ENCODE measurements at regions not wholly inside any gene's neighbourhood (a gene's known extent, or its start where the extent isn't known, plus 50 kb on each side); places are given as distances from the start of the nearest gene placed in this dataset.

DNA sequence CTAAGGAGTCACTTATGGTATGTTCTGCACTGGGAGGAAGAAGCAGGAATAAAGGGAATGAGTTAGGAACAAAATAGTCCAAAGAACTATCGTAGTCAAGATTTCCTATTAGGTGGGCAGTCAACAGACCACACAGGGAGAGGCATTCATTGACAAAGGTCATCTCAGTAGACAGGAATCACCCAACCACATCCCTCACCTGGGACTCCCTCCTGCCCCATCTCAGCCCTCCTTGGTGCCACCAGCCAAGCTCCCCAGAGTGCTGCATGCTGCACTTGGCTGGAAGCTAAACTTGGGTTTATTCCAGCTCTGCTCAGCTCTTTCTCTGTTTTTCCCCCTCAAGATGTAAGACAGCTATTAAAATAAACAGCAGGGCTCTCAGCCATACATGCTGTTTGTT lies 72.3 kb upstream of the CTNNB1 start:
- no peaks in the 10 kb centered on the region for H3K27me3 ChIP-seq (ENCODE audit: control insufficient read depth in 5 of 5, insufficient read depth in 4 of 5, low read length in 5 of 5)
- H3K27ac ChIP-seq (ENCODE audit: low read depth, low read length) = no peak overlapping the region
- H3K4me3 ChIP-seq (ENCODE audit: low read depth in 1 of 5, low read length in 5 of 5) = no peak overlapping the region
- H3K9me3 ChIP-seq (ENCODE audit: control insufficient read depth in 5 of 5, low read length in 5 of 5) = peaks cover 8 to 24% (median 13%) of the 10 kb centered on the region in 5 donors
- H3K36me3 ChIP-seq (ENCODE audit: control insufficient read depth in 5 of 5, insufficient read depth in 5 of 5, low read length in 5 of 5) = no peaks in the 10 kb centered on the region
- no peak overlapping the region for H3K9ac ChIP-seq (ENCODE audit: low read length in 5 of 5)
- H3K4me1 ChIP-seq (ENCODE audit: control insufficient read depth in 5 of 5, insufficient read depth in 5 of 5, low read length in 5 of 5) = no peaks in the 10 kb centered on the region

DNA sequence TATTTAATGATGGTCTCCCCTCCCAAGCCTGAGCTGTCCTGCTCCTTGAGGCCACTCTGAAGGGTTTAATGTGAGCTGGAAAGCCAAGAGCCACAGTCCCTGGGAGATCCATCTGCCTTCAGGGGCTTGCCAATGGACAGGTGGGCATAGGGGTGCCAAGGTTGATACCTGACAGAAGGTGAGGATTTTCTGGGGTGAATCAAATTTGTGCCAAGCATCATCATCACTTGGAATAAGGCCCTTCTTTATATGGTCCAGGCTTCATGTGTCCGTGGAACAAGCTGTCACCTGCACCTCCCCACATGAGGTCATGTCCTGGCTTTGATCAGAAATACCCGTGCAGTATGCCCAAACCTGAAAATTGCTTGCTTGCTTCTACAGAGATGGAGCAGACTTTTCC lies 71.9 kb upstream of the CTNNB1 start:
- H3K27ac ChIP-seq (ENCODE audit: low read depth, low read length) = no peak overlapping the region
- no peaks in the 10 kb centered on the region for H3K36me3 ChIP-seq (ENCODE audit: control insufficient read depth in 5 of 5, insufficient read depth in 5 of 5, low read length in 5 of 5)
- H3K9ac ChIP-seq (ENCODE audit: low read length in 5 of 5) = no peak overlapping the region
- no peaks in the 10 kb centered on the region for H3K4me1 ChIP-seq (ENCODE audit: control insufficient read depth in 5 of 5, insufficient read depth in 5 of 5, low read length in 5 of 5)
- peaks cover 8 to 24% (median 13%) of the 10 kb centered on the region in 5 donors for H3K9me3 ChIP-seq (ENCODE audit: control insufficient read depth in 5 of 5, low read length in 5 of 5)
- H3K4me3 ChIP-seq (ENCODE audit: low read depth in 1 of 5, low read length in 5 of 5) = no peak overlapping the region
- no peaks in the 10 kb centered on the region for H3K27me3 ChIP-seq (ENCODE audit: control insufficient read depth in 5 of 5, insufficient read depth in 4 of 5, low read length in 5 of 5)

DNA sequence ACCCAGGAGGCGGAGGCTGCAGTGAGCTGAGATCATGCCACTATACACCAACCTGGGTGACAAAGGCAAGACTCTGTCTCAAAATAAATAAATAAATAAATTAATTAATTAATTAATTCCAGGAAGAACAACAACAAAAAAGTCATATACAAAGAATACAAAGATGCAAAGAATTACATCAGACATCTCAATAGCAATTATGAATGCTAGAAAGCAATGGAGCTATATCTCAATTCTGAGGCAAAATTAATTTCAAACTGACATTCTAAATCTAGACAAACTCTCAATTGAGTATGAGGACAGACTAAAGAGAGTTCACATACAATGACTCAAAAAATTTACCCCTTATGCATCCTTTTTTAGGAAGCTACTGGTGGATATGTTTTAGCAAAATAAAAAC lies 69.6 kb upstream of the CTNNB1 start:
- peaks cover 8 to 24% (median 13%) of the 10 kb centered on the region in 5 donors for H3K9me3 ChIP-seq (ENCODE audit: control insufficient read depth in 5 of 5, low read length in 5 of 5)
- H3K27me3 ChIP-seq (ENCODE audit: control insufficient read depth in 5 of 5, insufficient read depth in 4 of 5, low read length in 5 of 5) = no peaks in the 10 kb centered on the region

DNA sequence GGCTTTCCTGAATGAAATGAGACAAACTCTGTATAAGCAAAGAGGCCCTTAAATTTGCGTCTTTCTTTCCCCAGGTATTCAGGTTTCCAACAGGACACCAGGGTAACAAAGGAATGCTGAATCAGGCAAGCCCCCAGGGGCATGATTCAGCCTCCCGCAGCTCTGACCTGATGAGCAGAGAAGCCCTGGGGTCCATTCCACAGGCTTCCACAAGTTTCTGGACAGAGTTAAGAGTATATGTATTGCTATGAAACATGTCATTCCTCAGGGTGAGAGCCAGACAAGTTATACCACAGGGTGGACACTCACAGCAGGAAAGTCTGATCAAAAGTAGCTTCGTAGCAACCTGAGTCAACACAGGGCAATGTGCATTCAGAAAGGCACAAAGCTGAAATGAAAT lies 68.1 kb upstream of the CTNNB1 start:
- Histone ChIP-seq H3K9ac (ENCODE audit: low read length in 5 of 5) (no peak overlapping the region), H3K36me3 (ENCODE audit: control insufficient read depth in 5 of 5, insufficient read depth in 5 of 5, low read length in 5 of 5) (no peaks in the 10 kb centered on the region), H3K9me3 (ENCODE audit: control insufficient read depth in 5 of 5, low read length in 5 of 5) (peaks cover 6 to 22% (median 8%) of the 10 kb centered on the region in 5 donors), H3K4me1 (ENCODE audit: control insufficient read depth in 5 of 5, insufficient read depth in 5 of 5, low read length in 5 of 5) (no peaks in the 10 kb centered on the region), H3K4me3 (ENCODE audit: low read depth in 1 of 5, low read length in 5 of 5) (no peak overlapping the region), H3K27ac (ENCODE audit: low read depth, low read length) (no peak overlapping the region), H3K27me3 (ENCODE audit: control insufficient read depth in 5 of 5, insufficient read depth in 4 of 5, low read length in 5 of 5) (no peaks in the 10 kb centered on the region)

More for the DNA sequence above, 69.6 kb upstream of the CTNNB1 start:
- no peak overlapping the region for H3K27ac ChIP-seq (ENCODE audit: low read depth, low read length)
- no peak overlapping the region for H3K9ac ChIP-seq (ENCODE audit: low read length in 5 of 5)
- no peaks in the 10 kb centered on the region for H3K36me3 ChIP-seq (ENCODE audit: control insufficient read depth in 5 of 5, insufficient read depth in 5 of 5, low read length in 5 of 5)
- no peak overlapping the region for H3K4me3 ChIP-seq (ENCODE audit: low read depth in 1 of 5, low read length in 5 of 5)
- no peaks in the 10 kb centered on the region for H3K4me1 ChIP-seq (ENCODE audit: control insufficient read depth in 5 of 5, insufficient read depth in 5 of 5, low read length in 5 of 5)

DNA sequence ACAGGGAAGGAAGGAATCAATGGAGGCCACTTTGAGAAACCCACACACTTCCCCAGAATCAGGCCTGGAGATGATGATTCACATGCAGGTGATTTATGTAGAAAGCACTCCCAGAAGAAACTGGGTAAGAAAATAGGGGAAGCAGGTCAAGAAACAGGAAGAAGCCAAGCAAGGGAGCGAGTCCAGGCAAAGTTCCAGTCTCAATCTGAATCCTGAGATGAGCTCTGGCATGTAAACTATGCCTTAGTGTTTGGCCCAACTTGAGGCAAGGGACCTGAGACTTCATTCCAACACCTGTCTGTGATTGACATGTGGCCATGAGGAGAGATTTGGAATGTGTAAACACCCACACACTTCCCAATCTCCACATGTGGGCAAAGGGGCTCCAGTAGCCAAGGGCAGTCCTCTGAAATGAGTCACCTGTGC lies 61.6 kb upstream of the CTNNB1 start:
- no peak overlapping the region for H3K27ac ChIP-seq (ENCODE audit: low read depth, low read length)
- no peak overlapping the region for H3K9ac ChIP-seq (ENCODE audit: low read length in 5 of 5)
- H3K4me1 ChIP-seq (ENCODE audit: control insufficient read depth in 5 of 5, insufficient read depth in 5 of 5, low read length in 5 of 5) = peaks cover 0 to 4% (median 0%) of the 10 kb centered on the region in 5 donors
- H3K36me3 ChIP-seq (ENCODE audit: control insufficient read depth in 5 of 5, insufficient read depth in 5 of 5, low read length in 5 of 5) = no peaks in the 10 kb centered on the region
- H3K27me3 ChIP-seq (ENCODE audit: control insufficient read depth in 5 of 5, insufficient read depth in 4 of 5, low read length in 5 of 5) = no peaks in the 10 kb centered on the region
- peaks cover 0 to 6% (median 0%) of the 10 kb centered on the region in 5 donors for H3K9me3 ChIP-seq (ENCODE audit: control insufficient read depth in 5 of 5, low read length in 5 of 5)
- no peak overlapping the region for H3K4me3 ChIP-seq (ENCODE audit: low read depth in 1 of 5, low read length in 5 of 5)

DNA sequence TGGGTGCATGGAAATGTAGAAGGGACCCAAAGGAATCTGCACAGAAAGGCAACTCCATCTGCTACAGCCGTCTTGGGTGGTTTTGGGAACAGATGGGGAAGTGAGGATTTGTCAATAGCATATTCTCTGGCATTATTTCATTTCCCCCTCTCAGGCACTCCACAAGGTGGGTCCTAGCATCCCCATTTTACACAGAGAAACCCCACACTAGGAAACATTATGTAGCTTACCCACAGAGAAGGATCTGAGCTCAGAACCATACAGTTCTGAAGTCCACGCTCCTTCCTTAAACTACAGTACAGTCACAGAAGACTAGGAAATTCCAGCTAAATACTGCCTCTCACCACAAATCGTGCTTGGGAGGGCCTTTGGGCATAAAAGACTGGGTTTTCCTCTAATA lies 61.2 kb upstream of the CTNNB1 start:
- H3K27ac ChIP-seq (ENCODE audit: low read depth, low read length) = no peak overlapping the region
- no peaks in the 10 kb centered on the region for H3K36me3 ChIP-seq (ENCODE audit: control insufficient read depth in 5 of 5, insufficient read depth in 5 of 5, low read length in 5 of 5)
- H3K4me3 ChIP-seq (ENCODE audit: low read depth in 1 of 5, low read length in 5 of 5) = no peak overlapping the region
- H3K9me3 ChIP-seq (ENCODE audit: control insufficient read depth in 5 of 5, low read length in 5 of 5) = peaks cover 0 to 6% (median 0%) of the 10 kb centered on the region in 5 donors
- H3K4me1 ChIP-seq (ENCODE audit: control insufficient read depth in 5 of 5, insufficient read depth in 5 of 5, low read length in 5 of 5) = peaks cover 0 to 4% (median 0%) of the 10 kb centered on the region in 5 donors
- no peaks in the 10 kb centered on the region for H3K27me3 ChIP-seq (ENCODE audit: control insufficient read depth in 5 of 5, insufficient read depth in 4 of 5, low read length in 5 of 5)
- no peak overlapping the region for H3K9ac ChIP-seq (ENCODE audit: low read length in 5 of 5)

DNA sequence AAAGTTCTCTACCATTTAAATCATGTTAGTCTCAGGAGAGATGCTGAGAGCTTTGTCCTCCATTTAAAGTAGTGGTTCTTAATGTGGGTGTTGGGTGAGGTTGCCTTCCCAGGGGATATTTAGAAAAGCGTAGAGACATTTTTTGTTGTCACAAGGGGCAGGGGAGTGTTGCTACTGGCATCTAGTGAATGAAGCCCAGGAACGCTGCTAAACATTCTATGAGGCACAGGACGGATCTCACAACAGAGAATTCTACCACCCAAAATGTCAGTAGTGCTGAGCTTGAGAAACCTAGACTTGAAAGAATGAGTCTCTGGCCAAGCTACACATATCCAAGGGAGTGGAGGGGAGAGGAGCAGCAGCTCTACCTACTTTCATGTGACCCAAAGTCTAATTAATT lies 60.7 kb upstream of the CTNNB1 start:
- Histone ChIP-seq H3K9me3 (ENCODE audit: control insufficient read depth in 5 of 5, low read length in 5 of 5) (peaks cover 0 to 6% (median 0%) of the 10 kb centered on the region in 5 donors), H3K4me1 (ENCODE audit: control insufficient read depth in 5 of 5, insufficient read depth in 5 of 5, low read length in 5 of 5) (peaks cover 0 to 6% (median 4%) of the 10 kb centered on the region in 5 donors)

DNA sequence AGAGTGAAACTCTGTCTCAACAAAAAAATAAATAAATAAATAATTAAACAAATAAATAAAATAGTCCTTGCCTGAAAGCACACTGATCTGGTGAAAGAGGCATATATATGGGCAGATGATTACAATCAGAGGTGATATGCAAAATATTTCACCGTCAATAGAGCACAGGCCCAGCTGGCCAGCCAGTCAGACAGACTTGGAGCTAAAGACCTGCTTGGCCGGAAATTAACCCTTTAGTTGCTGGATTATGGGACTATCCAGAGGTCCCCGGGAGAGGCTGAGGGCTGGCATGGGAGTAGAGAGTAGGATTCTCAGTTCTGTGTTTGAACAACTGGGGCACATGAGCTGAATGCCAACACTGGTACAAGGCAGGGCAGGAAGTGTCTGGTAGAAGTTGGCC lies 59.1 kb upstream of the CTNNB1 start:
- H3K27me3 ChIP-seq (ENCODE audit: control insufficient read depth in 5 of 5, insufficient read depth in 4 of 5, low read length in 5 of 5) = no peaks in the 10 kb centered on the region
- H3K36me3 ChIP-seq (ENCODE audit: control insufficient read depth in 5 of 5, insufficient read depth in 5 of 5, low read length in 5 of 5) = no peaks in the 10 kb centered on the region
- H3K27ac ChIP-seq (ENCODE audit: low read depth, low read length) = no peak overlapping the region
- H3K9me3 ChIP-seq (ENCODE audit: control insufficient read depth in 5 of 5, low read length in 5 of 5) = peaks cover 0 to 6% (median 0%) of the 10 kb centered on the region in 5 donors
- peaks cover 0 to 11% (median 8%) of the 10 kb centered on the region in 5 donors for H3K4me1 ChIP-seq (ENCODE audit: control insufficient read depth in 5 of 5, insufficient read depth in 5 of 5, low read length in 5 of 5)
- H3K9ac ChIP-seq (ENCODE audit: low read length in 5 of 5) = no peak overlapping the region
- H3K4me3 ChIP-seq (ENCODE audit: low read depth in 1 of 5, low read length in 5 of 5) = no peak overlapping the region

More for the DNA sequence above, 60.7 kb upstream of the CTNNB1 start:
- no peak overlapping the region for H3K9ac ChIP-seq (ENCODE audit: low read length in 5 of 5)
- H3K27me3 ChIP-seq (ENCODE audit: control insufficient read depth in 5 of 5, insufficient read depth in 4 of 5, low read length in 5 of 5) = no peaks in the 10 kb centered on the region
- H3K27ac ChIP-seq (ENCODE audit: low read depth, low read length) = no peak overlapping the region
- H3K4me3 ChIP-seq (ENCODE audit: low read depth in 1 of 5, low read length in 5 of 5) = no peak overlapping the region
- H3K36me3 ChIP-seq (ENCODE audit: control insufficient read depth in 5 of 5, insufficient read depth in 5 of 5, low read length in 5 of 5) = no peaks in the 10 kb centered on the region

DNA sequence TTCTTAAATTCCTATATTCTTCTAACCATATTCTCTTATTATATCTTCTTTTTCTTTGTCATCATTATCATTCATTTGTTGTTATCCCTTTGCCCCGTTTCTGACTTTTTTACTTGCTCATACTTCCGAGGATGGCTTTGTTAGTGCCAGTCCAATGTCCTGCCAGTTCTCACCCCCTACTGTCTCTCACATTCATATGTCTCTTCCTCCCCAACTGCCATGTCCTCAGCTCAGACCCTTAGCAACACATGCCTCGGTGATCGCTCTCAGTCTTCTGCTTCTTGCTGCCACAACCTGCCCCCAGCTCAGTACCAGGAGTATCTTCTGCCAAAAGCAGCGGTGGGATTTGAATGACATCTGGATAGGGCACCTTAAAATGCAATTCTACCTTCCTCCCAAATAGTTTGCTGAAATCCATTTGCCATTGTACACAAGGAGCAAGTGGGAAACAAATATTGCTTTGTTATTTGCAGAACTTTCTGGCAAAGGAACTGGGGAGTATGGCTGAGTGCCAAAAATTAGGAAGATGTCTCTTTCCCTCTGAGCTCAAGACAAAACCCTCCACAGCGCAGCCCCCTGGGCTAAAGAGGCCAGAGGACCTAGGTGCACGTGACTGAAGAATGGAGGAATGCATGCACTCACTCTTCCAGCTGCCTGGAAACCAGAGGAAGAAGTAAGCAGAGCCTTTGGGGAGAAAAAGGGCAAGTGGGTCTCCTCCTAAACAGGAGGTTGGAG lies 57.7 kb upstream of the CTNNB1 start:
- Histone ChIP-seq H3K4me3 (ENCODE audit: low read depth in 1 of 5, low read length in 5 of 5) (no peak overlapping the region), H3K36me3 (ENCODE audit: control insufficient read depth in 5 of 5, insufficient read depth in 5 of 5, low read length in 5 of 5) (no peaks in the 10 kb centered on the region), H3K27ac (ENCODE audit: low read depth, low read length) (no peak overlapping the region), H3K4me1 (ENCODE audit: control insufficient read depth in 5 of 5, insufficient read depth in 5 of 5, low read length in 5 of 5) (peaks cover 0 to 11% (median 8%) of the 10 kb centered on the region in 5 donors), H3K9me3 (ENCODE audit: control insufficient read depth in 5 of 5, low read length in 5 of 5) (peaks cover 0 to 5% (median 0%) of the 10 kb centered on the region in 5 donors), H3K9ac (ENCODE audit: low read length in 5 of 5) (no peak overlapping the region), H3K27me3 (ENCODE audit: control insufficient read depth in 5 of 5, insufficient read depth in 4 of 5, low read length in 5 of 5) (no peaks in the 10 kb centered on the region)

DNA sequence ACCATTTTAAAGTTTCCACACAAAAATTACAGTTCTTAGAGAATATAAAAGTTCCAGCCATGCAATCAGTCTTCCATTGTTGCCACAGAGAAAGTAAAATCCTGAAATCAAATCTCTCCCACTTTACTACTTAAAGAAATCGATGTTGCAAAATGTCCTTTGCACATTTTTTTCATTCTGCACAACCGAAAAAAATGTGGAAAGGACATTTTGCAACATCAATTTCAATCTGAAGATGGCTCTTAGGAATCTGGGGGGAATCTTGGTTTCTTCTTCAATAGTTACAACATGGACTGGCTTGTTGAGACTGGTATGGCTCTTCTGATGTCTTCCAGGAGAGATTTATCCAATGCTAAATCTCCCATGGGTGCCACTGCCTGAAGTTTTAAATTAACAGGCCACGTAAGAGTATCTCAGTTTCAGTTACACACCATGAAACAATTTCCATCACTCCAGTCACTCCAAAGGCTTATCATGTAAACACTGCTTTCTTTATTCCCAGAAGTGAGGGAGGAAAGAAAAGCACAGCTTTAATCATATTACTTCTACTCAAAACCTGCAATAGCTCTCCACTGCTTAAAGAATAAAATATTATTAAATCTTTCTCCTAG lies 55.8 kb upstream of the CTNNB1 start:
- Histone ChIP-seq H3K9ac (ENCODE audit: low read length in 5 of 5) (no peak overlapping the region), H3K36me3 (ENCODE audit: control insufficient read depth in 5 of 5, insufficient read depth in 5 of 5, low read length in 5 of 5) (no peaks in the 10 kb centered on the region), H3K9me3 (ENCODE audit: control insufficient read depth in 5 of 5, low read length in 5 of 5) (peaks cover 0 to 5% (median 0%) of the 10 kb centered on the region in 5 donors)

More for the DNA sequence above, 55.8 kb upstream of the CTNNB1 start:
- H3K27me3 ChIP-seq (ENCODE audit: control insufficient read depth in 5 of 5, insufficient read depth in 4 of 5, low read length in 5 of 5) = no peaks in the 10 kb centered on the region
- no peak overlapping the region for H3K4me3 ChIP-seq (ENCODE audit: low read depth in 1 of 5, low read length in 5 of 5)
- H3K4me1 ChIP-seq (ENCODE audit: control insufficient read depth in 5 of 5, insufficient read depth in 5 of 5, low read length in 5 of 5) = peaks cover 0 to 18% (median 6%) of the 10 kb centered on the region in 5 donors
- H3K27ac ChIP-seq (ENCODE audit: low read depth, low read length) = no peak overlapping the region
